Neural cell (in vitro differentiated cells): ENCODE measurements at regions not wholly inside any gene's neighbourhood (a gene's known extent, or its start where the extent isn't known, plus 50 kb on each side); places are given as distances from the start of the nearest gene placed in this dataset.

ENCODE experiments used
- H2AFZ ChIP-seq: fragments of 200-600, 300-800 bp; sonication (generic), shearing (Covaris generic); 2 replicates; pipeline ENCODE4 v1.6.0; 2014; ENCODE audit warnings: low read depth, mild to moderate bottlenecking, antibody characterized with exemption, low read length, moderate library complexity
- H3F3A ChIP-seq: fragments of 200-600 bp; shearing (Covaris generic); 2 replicates; pipeline ENCODE4 v1.6.1; 2016; ENCODE audit warnings: mild to moderate bottlenecking, moderate library complexity, mixed read lengths, antibody characterized with exemption, low read length; ENCODE audit not compliant: insufficient read depth, poor library complexity, severe bottlenecking
- H3K27ac ChIP-seq: fragments of 200-600, 300-800 bp; sonication (generic), shearing (Covaris generic); 2 replicates; pipeline ENCODE4 v1.5.1; 2014; ENCODE audit warnings: mild to moderate bottlenecking, low read length, moderate library complexity
- H3K27me3 ChIP-seq: fragments of 300-800, 200-600 bp; sonication (generic), shearing (Covaris generic); 2 replicates; pipeline ENCODE4 v1.6.0; 2014; ENCODE audit warnings: mild to moderate bottlenecking, low read depth, low read length, moderate library complexity; ENCODE audit not compliant: insufficient read depth
- H3K36me3 ChIP-seq: fragments of 300-800, 200-600 bp; sonication (generic), shearing (Covaris generic); 2 replicates; pipeline ENCODE4 v1.5.1; 2014; ENCODE audit warnings: mild to moderate bottlenecking, antibody characterized with exemption, low read length, moderate library complexity; ENCODE audit not compliant: insufficient read depth
- H3K4me2 ChIP-seq: fragments of 300-800, 200-600 bp; sonication (generic), shearing (Covaris generic); 2 replicates; pipeline ENCODE4 v1.6.0; 2014; ENCODE audit warnings: mild to moderate bottlenecking, low read length
- H3K4me3 ChIP-seq: fragments of 300-800, 200-600 bp; sonication (generic), shearing (Covaris generic); 2 replicates; pipeline ENCODE4 v1.5.1; 2014; ENCODE audit warnings: mild to moderate bottlenecking, low read length, moderate library complexity
- H3K79me2 ChIP-seq: fragments of 200-600 bp; shearing (Covaris generic); replicated peaks from 2 replicates; pipeline ENCODE4 v1.6.0; 2014; ENCODE audit warnings: mild to moderate bottlenecking, low read length, moderate library complexity; ENCODE audit not compliant: insufficient read depth
- H3K9ac ChIP-seq: fragments of 300-800, 200-600 bp; sonication (generic), shearing (Covaris generic); 2 replicates; pipeline ENCODE4 v1.6.1; 2016; ENCODE audit warnings: mild to moderate bottlenecking, low read length, mixed read lengths
- H3K9me2 ChIP-seq: fragments of 200-600 bp; shearing (Covaris generic); 2 replicates; pipeline ENCODE4 v1.6.1; 2016; ENCODE audit warnings: mild to moderate bottlenecking, low read length, mixed read lengths; ENCODE audit not compliant: insufficient read depth
- H3K9me3 ChIP-seq: fragments of 200-600, 300-800 bp; sonication (generic), shearing (Covaris generic); 2 replicates; pipeline ENCODE4 v1.6.1; 2016; ENCODE audit warnings: mild to moderate bottlenecking, mixed run types, low read length, moderate library complexity, mixed read lengths
- H4K20me1 ChIP-seq: fragments of 200-600 bp; shearing (Covaris generic); 2 replicates; pipeline ENCODE4 v1.6.1; 2016; ENCODE audit warnings: mild to moderate bottlenecking, mixed run types; ENCODE audit not compliant: insufficient read depth
- EP300 ChIP-seq: fragments of 450-650 bp; conservative IDR thresholded peaks from 2 replicates; pipeline ENCODE4 v1.6.1; 2014; ENCODE audit warnings: antibody characterized with exemption, mild to moderate bottlenecking, moderate library complexity; ENCODE audit not compliant: poor library complexity, severe bottlenecking
- EZH2 ChIP-seq: fragments of 200-600, 300-800 bp; shearing (Covaris generic), sonication (generic); IDR thresholded peaks from 2 replicates; pipeline ENCODE4 v1.6.1; 2014; ENCODE audit warnings: antibody characterized with exemption, low read length, borderline replicate concordance, mild to moderate bottlenecking; ENCODE audit not compliant: insufficient read depth, poor library complexity, severe bottlenecking
- MXI1 ChIP-seq: fragments of 450-650 bp; conservative IDR thresholded peaks from 2 replicates; pipeline ENCODE4 v1.6.1; 2014; ENCODE audit warnings: antibody characterized with exemption, mild to moderate bottlenecking; ENCODE audit not compliant: poor library complexity, severe bottlenecking
- POLR2AphosphoS5 ChIP-seq: IDR thresholded peaks from 2 replicates; pipeline ENCODE4 v1.6.1; 2012
- RAD21 ChIP-seq: fragments of 450-650 bp; conservative IDR thresholded peaks from 2 replicates; pipeline ENCODE4 v1.6.1; 2014; ENCODE audit warnings: antibody characterized with exemption, mild to moderate bottlenecking, moderate library complexity
- REST ChIP-seq: IDR thresholded peaks from 2 replicates; pipeline ENCODE4 v1.6.1; 2012; ENCODE audit warnings: borderline replicate concordance
- SMC3 ChIP-seq: fragments of 450-650 bp; conservative IDR thresholded peaks from 2 replicates; pipeline ENCODE4 v1.6.1; 2014; ENCODE audit warnings: antibody characterized with exemption, mild to moderate bottlenecking, moderate library complexity; ENCODE audit not compliant: poor library complexity
- TAF1 ChIP-seq: IDR thresholded peaks from 2 replicates; pipeline ENCODE4 v1.6.1; 2012; ENCODE audit warnings: low read depth
- TF ChIP-seq, protein P1 (sequence below): fragments of 450-650 bp; IDR thresholded peaks from 2 replicates; pipeline ENCODE4 v1.5.1; 2014; ENCODE audit warnings: antibody characterized with exemption, mild to moderate bottlenecking, moderate library complexity; ENCODE audit not compliant: poor library complexity, severe bottlenecking

- Histone ChIP-seq H3F3A (no peaks in the 10 kb centered on the region), H3K4me2 (no peak overlapping the region), H3K36me3 (no peaks in the 10 kb centered on the region), H3K9me3 (no peaks in the 10 kb centered on the region), H2AFZ (no peak overlapping the region), H3K9me2 (no peaks in the 10 kb centered on the region), H3K27ac (no peak overlapping the region), H4K20me1 (no peaks in the 10 kb centered on the region), H3K27me3 (no peaks in the 10 kb centered on the region), H3K79me2 (no peaks in the 10 kb centered on the region), H3K9ac (no peak overlapping the region), H3K4me3 (no peak overlapping the region)
- TF ChIP-seq SMC3 = no peak
- TF ChIP-seq TAF1 = no peak
- no peak for TF ChIP-seq EP300
- TF ChIP-seq, protein P1, sequence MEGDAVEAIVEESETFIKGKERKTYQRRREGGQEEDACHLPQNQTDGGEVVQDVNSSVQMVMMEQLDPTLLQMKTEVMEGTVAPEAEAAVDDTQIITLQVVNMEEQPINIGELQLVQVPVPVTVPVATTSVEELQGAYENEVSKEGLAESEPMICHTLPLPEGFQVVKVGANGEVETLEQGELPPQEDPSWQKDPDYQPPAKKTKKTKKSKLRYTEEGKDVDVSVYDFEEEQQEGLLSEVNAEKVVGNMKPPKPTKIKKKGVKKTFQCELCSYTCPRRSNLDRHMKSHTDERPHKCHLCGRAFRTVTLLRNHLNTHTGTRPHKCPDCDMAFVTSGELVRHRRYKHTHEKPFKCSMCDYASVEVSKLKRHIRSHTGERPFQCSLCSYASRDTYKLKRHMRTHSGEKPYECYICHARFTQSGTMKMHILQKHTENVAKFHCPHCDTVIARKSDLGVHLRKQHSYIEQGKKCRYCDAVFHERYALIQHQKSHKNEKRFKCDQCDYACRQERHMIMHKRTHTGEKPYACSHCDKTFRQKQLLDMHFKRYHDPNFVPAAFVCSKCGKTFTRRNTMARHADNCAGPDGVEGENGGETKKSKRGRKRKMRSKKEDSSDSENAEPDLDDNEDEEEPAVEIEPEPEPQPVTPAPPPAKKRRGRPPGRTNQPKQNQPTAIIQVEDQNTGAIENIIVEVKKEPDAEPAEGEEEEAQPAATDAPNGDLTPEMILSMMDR = no peak
- no peak for TF ChIP-seq POLR2AphosphoS5
- TF ChIP-seq RAD21 = no peak
- TF ChIP-seq EZH2 = no peak
- no peak for TF ChIP-seq MXI1
These were observed 92.3 kb downstream of the MRPL14 start for GRCh38 chr6:44034931-44035345.

- Histone ChIP-seq H3K79me2 (no peaks in the 10 kb centered on the region), H3K9me3 (no peaks in the 10 kb centered on the region), H3F3A (no peaks in the 10 kb centered on the region), H2AFZ (no peak overlapping the region), H4K20me1 (no peaks in the 10 kb centered on the region), H3K9ac (no peak overlapping the region), H3K27me3 (no peaks in the 10 kb centered on the region), H3K36me3 (no peaks in the 10 kb centered on the region), H3K9me2 (no peaks in the 10 kb centered on the region), H3K4me2 (no peak overlapping the region), H3K27ac (no peak overlapping the region), H3K4me3 (no peak overlapping the region)
- TF ChIP-seq RAD21 = no peak
These were observed 92.8 kb downstream of the MRPL14 start for GRCh38 chr6:44034391-44034861.

GRCh38 chr6:44030812-44031454, 96.3 kb downstream of the MRPL14 start:
- Histone ChIP-seq H3K27me3 (no peaks in the 10 kb centered on the region), H3K9me2 (no peaks in the 10 kb centered on the region), H3K9ac (no peak overlapping the region), H3K36me3 (no peaks in the 10 kb centered on the region), H4K20me1 (no peaks in the 10 kb centered on the region), H3K79me2 (no peaks in the 10 kb centered on the region), H3K4me3 (no peak overlapping the region), H3F3A (no peaks in the 10 kb centered on the region), H3K27ac (no peak overlapping the region), H3K9me3 (no peaks in the 10 kb centered on the region), H2AFZ (no peak overlapping the region), H3K4me2 (no peak overlapping the region)
- TF ChIP-seq EZH2 = no peak
- TF ChIP-seq EP300 = no peak
- no peak for TF ChIP-seq RAD21
- TF ChIP-seq TAF1 = no peak
- no peak for TF ChIP-seq SMC3
- no peak for TF ChIP-seq MXI1
- TF ChIP-seq POLR2AphosphoS5 = no peak
- TF ChIP-seq, protein P1 = no peak
- no peak for TF ChIP-seq REST
